NCI-H146 treated with DMSO at 0.1 percent for 48 hours (cell line): ENCODE measurements at regions not wholly inside any gene's neighbourhood (a gene's known extent, or its start where the extent isn't known, plus 50 kb on each side); places are given as distances from the start of the nearest gene placed in this dataset.

Experiments used
- DNase-seq: peaks from one replicate; lab custom pipeline; 2025; ENCODE audit not compliant: unreplicated experiment; lab: John Stamatoyannopoulos, UW

DNA sequence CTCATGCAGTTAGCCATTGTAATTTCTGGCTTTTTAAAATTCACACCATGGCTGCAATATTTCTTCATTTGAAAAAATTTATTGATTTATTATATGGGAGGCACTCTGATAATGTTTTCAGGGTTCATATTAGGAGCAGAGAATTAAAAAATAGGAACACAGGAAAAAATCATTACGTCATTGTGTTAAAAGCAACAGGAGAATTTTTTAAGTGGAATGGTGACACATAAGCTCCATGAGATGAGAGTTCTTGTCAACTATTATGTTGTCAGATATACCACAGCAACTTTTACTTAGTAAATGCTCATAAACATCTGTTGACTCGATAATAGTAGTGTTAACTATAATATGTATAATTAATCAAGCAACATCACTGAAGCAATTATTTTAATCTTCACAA, 400.1 kb downstream of the TDRD3 start:
- no peak for DNase-seq

DNA sequence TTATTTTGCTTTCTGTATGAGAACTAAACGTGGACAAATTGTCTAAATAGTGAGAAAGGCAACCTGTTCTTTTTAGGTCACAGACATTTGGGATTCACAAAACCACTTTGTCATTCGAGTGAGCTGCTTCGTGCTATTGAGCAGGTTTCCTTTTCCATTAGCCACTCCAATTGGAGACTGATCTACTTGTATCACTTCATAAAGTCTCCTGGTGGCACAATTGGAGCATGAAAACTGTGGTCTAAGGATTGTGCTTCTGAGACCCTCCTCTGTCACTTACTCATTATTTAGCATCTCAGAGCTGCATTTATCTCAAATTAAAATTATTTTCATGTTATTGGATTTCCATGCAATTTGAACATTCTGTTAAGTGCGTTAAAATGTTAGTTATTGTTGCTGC, 397.7 kb downstream of the TDRD3 start:
- DNase-seq: no peak

DNA sequence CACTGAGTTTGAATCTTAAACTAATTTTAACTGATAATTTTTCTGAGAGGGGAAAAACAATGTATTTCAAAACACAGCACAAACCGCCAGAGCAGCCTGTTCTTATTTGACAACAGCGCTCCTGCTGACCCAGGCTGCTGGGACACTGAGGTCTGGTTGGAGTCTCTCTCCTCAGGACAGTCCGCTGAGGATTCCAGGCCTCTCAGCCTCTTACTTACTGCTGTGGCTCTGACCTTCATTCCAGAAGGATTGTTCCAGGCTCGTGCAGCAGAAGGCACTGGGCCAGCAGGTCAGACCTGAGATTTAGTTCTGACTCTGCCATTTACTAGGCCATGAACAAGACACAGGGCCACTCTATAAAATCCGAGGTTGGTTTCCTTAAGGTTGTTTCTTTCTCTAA, 393.6 kb downstream of the TDRD3 start:
- no peak for DNase-seq

DNA sequence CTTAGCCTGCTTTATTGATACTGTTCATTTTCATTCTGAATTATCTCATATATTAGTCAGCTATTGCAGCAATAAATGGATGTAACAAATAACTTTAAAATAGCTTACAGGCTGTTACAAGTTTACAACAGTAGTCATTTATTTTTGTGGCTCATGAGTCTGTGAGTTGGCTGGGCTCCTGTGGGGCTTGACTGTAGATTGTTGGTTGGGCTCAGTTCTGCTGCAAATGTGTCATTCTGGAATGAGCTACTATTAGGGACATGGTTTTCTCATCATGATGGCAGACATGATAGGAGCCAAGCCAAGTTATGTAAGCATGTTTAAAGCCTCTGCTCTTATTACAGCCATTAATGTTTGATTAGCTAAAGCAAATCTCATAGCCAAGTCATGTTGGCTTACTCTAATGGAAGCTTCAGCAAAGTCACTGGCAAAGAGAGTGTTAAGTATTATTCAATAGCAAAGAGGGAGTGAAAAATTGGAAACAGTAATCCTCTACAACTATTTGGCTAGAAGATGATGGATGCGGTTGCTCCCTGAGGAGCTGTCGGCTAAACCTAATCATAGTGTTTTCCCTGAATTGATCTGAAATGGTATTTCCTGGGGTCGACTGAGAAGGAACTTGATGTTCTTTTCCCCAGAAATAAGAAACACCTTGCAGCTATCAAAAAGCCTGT, 391.3 kb downstream of the TDRD3 start:
- DNase-seq: no peak

DNA sequence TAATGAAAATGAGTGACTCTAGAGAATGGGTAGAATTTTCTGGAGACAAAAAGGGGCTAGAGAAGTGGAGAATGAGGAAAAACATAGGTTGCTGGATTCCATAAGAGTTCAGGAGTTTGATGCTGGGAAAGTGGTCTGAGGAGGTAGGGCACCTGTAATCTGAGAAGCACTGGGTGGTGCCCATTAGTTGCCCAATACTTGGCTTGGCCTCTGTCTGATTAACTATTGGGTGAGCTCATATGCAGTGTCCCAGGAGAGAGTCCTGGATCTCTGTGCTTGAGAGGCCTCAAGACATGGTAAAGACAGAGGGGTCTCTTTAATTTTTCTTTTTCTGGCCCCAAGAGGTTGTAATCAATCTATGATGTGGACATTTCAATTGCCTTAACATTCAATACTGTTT, 390.1 kb downstream of the TDRD3 start:
- no peak for DNase-seq

DNA sequence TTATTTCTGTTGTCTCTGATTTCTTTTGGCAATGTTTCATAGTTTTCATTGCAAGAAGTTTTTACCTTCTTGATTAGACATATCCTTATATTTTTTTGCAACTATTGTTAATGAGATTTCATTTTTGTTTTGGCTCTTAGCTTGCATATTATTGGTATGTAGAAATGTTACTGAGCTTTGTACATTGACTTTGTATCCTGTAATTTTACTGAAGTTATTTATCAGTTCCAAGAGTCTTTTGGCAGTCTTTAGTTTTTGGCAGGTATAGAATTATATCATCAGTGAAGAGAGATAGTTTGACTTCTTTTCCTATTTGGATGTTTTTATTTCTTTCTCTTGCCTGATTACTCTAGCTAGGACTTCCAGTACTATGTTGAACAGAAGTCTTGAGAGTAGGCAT, 375.7 kb downstream of the TDRD3 start:
- no peak for DNase-seq

DNA sequence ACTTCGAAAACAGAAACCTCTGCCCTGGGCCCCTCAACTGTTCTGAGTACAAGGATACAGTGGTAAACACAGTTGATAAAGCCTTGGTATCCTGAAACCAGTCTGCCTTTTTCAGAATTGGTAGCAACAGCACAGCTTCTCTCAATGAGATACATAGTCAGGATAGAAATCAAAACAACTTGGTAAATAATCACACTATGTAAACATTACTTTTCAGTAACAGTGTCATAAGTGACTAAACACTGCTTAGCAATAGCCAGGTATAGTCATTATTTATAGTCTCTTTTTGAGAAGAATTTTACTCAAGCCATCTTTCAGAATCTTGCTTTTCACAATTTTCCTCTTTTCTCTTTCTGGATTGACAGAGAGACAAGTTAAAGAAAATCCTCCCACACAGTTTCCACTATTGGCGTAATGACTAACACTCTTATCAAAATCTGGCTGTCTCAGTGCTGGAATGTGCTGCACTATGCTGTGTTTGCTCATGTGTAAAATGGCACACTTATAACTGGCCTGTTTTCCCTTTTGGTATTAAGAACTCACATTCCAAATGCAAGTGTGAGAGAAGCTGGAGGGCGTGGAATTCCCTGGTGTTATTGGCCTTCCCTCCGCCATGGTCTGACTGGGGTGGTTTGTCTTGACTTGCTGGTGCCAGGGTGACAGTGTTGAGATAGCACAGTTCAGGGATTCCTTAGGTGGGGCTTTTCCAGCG, 368.8 kb downstream of the TDRD3 start:
- DNase-seq: no peak

DNA sequence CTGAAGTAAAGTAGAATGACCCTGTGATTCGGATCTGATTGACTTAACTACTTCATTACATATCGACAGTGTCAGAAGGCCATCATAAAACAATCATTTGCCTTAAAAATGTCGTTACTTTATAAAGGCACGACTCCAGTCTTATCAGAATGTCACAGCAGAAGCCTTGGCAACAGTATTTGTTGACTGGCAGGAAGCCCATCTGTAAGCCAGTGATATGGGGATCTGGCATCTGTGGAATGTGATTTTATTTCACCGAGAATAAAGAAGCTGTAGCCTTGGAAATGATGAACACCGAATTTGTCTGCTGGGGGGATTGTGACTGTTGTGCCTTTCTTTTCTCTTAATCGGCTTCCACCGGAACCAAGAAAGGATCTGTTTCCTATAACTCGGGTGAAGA, 362.5 kb downstream of the TDRD3 start:
- DNase-seq: no peak

DNA sequence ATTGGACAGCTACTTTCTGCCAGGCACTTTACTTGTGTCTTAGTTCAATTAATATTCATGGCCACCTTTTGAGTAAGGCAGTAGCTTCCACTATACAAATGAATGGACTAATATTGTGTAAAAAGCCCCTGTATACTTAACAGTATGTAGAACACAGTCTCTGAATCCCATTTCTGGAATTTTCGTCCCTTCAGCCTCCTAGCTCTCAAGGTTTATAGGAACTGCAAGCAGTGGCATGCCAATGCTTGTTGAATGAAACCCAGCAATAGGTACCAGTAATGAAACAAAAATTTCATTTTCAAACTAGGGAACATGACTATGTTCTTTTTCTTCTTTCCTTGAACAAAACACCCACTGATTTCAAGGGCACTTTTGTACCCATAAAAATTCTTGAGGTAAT, 361.6 kb downstream of the TDRD3 start:
- no peak for DNase-seq

DNA sequence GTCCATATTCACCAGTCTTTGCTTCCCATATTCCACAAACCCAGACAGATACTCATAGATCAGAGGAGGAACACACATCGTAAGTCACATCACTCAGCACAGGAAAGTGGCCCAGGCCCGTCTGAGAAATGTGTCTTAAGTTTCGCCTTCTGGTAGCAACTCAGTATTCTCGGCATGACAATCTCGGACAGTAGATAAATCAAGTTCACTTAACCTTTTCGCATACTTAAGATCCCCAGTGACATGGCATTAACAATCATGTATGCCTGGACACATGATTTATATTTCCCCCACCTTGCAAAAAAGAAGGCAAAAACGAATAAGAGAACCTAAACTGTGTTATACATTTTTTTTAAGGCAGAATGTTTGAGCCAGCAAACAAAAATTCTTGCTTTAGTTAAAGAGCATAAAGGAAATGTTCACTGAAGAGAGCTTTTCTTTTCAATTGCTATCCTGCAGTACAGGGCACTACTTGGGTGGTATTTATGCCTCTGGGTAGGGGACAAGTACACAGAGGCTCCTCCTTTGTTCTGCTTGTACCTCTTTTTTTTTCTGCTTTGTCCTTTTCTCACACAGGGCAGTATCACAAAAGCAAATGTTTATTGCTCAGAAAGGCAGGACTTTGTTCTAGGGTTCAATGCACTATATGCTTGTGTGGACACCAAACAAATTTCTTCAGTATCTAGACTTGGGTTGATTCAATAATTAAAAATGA, 360.6 kb downstream of the TDRD3 start:
- no peak for DNase-seq

DNA sequence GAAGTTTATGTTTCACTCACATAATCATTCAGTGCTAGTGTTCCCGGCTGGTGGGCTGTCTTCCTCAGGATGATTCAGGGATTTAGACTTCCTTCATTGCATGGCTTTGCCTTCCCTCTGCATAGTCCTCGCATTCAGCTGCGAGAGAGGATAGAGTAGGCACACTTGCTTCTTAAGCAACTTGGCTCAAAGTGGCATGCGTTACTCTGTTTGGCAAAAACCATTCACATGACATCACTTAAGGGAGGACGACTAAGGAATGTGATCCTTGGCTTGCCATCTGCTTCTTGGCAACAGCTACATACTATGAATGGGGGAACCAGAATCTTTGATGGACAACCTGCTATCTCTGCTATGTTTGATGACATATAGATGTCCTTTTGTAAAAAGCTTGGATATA, 359.3 kb downstream of the TDRD3 start:
- DNase-seq: no peak

DNA sequence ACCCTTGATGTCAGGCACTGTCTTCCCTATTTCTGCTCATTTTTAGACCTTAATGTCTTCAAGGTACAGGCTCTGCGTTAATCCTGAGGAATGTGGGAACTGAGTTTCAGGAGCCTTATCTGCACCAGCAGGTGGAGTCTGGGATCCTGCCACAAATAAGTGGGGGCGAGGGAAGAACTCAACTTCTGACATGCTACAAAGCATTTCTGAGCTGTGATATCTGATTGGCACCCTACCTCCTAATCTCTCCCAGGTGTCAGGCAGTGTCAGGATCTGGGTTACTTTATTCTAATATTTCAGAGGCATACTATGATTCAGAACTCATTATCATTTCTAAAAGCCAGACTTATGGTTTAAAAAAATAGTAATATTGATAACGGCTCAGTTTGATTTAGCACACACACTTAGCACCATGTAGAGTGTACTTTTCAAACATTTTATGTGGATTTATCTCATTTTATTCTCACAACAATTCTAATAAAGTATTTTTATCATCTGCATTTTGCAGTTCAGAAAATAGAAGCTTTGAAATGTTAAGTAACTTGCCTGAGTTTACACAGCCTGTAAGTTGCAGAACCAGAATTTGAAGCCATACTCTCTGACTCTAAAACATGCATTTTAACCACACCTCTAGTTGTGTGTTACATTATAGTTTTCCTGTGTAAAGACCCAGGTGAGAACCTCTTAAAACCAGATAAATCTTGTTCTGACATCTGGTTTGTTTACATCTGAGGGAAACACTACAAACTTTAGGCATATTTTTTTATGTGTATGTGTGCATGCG, 358.6 kb downstream of the TDRD3 start:
- DNase-seq: no peak

DNA sequence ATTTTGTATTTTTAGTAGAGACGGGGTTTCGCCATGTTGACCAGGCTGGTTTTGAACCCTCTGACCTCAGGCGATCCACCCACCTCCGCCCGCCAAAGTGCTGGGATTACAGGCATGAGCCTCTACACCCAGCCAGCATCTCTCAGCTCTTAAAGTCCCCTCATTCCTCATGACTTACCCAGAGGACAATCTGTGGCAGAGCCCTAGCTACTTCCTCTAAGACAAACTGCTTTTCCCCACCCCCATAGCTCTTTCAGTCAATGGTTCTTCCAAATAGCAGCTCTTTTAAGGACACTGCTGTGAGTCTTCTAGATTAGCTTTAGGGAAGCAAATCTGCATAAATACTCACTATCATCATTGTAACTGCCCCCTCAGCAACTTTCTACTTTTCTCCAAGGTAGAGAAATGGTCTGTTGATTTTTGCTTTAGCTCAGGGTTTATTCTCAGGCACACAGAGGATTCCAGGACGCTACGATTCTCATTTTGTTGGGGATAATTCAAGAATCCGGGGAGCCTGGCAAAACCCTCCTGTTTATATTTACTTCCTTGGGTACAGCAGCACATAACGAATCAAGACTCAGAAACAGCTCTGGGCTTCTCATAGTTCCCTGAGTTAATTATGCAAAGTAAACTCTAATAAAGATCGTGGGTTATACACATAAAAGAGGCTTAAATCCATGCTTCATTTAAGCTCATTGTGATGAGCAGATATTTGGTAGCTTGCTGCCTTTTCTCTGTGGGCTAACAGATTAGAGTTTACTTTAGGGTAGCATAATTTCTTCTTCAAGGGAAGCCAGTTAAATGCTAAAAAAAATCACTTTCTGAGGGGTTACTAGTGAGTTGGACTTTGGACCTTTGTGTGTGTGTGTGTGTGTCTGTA, 357.4 kb downstream of the TDRD3 start:
- no peak for DNase-seq

DNA sequence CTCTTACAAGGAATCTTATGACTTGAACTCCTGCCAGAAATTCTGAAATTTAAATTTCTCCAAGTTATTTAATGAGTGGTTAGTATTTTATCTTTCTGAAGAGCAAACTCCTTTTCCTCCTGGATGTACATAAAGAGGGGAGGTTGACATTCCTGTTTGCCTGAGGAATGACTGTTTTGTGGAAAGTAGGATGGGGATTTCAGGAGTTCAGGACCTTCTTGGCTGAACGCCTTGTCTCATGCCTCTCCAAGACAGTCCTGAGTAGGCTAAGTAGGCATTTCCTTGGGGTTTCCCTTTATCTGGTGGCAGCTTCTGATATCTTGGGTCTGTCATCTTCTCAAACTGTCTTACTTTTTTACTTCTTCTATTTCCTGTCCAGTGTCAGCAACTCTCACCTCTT, 356.6 kb downstream of the TDRD3 start:
- DNase-seq: no peak

DNA sequence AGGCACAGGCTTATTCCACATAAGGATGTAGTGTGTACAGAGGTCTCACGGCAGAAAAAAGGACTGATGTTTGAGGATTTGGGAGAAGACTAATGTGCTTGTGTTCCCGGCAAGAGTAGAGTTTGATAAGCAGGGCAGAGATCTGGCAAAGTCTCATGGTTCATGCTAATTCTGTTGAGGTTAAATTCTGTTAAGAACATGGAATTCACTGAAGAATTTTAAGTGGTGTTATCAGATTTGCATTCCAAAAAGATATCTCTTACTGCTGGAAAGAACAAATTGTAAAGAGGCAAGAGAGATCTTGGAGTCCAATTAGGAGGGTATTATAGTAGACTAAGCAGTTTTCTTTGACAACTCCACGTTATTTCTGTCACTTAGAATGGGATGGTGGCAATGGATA, 348.3 kb downstream of the TDRD3 start:
- DNase-seq: no peak

DNA sequence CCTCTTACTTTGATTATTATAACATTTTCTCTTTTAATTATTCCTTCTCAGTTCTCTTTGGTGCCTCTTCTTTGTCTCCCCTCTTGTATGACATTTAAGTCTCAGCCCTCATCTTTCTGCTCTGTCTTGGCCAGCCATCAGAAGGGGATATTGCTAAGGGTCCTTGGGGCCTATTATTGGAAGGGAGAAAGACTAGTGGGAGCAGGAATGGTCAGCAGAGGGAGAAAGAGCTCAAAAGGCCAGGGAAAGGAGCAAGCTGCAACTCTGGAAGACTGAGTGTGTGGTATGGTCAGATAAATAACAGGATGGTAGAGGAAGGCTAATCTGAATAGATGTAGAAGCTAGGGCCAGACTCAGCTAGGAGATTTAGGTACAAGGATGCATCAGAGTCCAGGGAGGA, 336.9 kb downstream of the TDRD3 start:
- no peak for DNase-seq

DNA sequence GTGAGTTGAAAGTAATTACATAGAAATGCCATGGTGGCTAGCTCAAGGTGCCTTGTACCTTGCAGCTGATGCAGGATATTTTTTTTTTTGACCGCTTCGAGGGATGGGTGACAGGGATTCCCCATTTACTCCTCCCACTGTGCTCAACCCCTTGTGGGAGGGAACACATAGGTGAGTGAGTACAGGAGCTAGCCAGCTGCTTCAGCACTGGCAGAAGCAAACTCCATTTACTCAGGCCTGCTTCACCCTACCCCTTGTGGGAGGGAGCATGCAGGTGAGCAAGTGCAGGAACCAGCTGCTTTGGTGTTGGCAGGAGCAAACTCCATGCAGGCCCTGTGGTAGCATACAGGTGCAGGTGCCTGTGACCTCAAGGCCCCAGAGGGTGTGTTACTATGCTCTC, 330.1 kb downstream of the TDRD3 start:
- no peak for DNase-seq

DNA sequence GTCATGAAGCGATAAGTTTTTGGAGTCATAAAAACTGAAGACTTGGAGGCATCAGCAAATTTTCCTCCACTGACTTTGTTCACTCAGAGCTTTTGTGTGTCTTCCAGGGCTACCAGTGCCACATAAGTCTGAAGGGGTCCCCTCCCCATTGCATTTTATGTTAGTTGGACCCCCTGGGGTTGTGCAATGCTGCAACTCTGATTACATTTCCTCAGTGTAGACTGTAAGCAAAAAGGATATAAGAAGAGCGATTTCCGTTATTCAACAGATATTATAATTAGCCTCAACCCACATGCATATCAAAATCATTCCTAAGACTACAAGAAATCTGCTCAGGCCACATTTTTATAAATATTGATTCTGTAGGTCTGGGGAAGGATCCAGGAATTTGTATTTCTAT, 324.0 kb downstream of the TDRD3 start:
- DNase-seq: no peak

DNA sequence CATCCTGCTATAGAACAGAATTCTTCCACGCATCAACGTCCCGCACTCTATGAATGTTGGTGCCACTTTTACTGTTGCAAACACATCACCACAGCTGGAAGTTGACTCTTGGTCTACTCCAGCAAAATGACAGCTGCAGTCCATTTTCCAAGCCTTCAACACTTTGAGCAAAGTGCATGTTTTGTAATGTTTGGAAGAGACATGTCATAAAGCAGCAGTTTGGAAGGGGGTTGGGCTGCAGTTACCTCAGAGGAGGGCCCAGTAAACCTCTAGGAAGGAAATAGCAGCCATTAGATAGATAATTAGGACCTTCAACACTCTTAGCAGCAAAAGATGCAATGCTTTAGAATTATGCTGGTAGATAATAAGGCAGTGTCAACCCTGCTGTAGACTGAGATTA, 323.6 kb downstream of the TDRD3 start:
- no peak for DNase-seq

DNA sequence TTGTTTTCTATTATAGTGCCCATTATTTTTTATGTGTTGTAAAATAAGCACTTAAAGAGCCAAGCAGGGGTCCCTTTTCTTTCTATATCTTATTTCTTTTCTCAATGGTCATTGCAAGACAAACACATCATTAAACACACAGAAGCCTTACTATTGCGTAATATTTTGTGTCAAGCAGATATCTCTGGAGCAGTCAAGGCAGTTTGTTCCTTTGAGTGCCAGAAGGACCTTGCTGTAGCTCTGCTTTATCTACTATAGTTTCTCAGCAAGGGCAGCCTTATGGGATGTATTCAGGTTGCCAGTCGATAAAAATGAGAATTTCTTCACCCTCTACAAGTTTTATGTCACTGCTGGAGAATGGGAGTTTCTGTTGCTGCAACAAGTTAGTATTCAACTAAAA, 319.3 kb downstream of the TDRD3 start:
- DNase-seq: no peak

DNA sequence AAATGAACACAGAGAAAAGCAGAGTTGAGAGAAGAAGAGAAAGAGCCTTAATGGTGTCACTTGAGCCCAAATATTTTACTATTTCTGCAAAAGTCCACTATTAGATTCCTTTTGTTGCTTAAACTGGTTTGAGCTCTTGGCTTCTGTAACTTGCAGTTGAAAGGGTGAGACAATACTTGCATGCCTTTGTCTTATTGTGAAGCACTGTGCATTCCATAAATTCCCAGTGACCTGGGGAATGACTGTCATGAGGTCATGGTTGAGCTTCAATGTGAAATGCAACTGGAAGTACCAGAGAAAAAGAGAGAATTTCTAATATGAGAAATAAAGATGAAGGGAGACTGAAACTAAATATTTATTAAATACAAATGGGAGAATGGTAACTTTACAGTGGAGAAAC, 310.9 kb downstream of the TDRD3 start:
- DNase-seq: no peak
